ENCODE measurements at regions not wholly inside any gene's neighbourhood (a gene's known extent, or its start where the extent isn't known, plus 50 kb on each side); places are given as distances from the start of the nearest gene placed in this dataset.
"Not testable (repeated sequence)": the region's sequence is repeated elsewhere in the genome, so short reads cannot be mapped to it uniquely, and the experiment has no call there.

GRCh38 chr20:54914995-54915394 is 439.6 kb downstream of the DOK5 start:
- no peak for TF ChIP-seq CTCF (IDR thresholded peaks at IDR 0.05)
- DNase-seq (ENCODE audit: low spot score) (no peak), ATAC-seq (ENCODE audit: low FRiP score) (no peak)

DNA sequence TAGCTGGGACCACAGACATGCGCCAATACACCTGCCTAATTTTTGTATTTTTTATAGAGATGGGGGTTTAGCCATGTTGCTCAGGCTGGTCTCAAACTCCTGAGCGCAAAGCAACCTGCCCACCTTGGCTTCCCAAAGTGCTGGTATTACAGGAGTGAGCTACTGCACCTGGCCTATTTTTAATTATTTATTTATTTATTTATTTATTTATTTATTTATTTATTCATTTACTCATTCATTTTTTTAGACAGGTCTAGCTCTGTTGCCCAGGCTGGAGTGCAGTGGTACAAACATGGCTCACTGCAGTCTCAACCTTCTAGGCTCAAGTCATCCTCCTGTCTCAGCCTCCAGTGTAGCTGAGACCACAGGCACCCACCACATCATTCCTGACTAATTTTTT is 434.3 kb downstream of the DOK5 start:
- no peak for ATAC-seq (ENCODE audit: low FRiP score)
- no peak for TF ChIP-seq CTCF (IDR thresholded peaks at IDR 0.05)
- DNase-seq (ENCODE audit: low spot score), result no peak

DNA sequence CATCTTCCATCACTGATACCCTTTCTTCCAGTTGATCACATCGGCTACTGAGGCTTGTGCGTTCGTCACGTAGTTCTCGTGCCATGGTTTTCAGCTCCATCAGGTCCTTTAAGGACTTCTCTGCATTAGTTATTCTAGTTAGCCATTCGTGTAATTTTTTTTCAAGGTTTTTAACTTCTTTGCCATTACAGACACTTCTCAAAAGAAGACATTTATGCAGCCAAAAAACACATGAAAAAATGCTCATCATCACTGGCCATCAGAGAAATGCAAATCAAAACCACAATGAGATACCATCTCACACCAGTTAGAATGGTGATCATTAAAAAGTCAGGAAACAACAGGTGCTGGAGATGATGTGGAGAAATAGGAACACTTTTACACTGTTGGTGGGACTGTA is 430.7 kb downstream of the DOK5 start:
- not testable (repeated sequence) for DNase-seq (ENCODE audit: low spot score); ATAC-seq (ENCODE audit: low FRiP score)

- ATAC-seq (ENCODE audit: low FRiP score), result no peak
- no peak for TF ChIP-seq CTCF (IDR thresholded peaks at IDR 0.05)
- no peak for DNase-seq (ENCODE audit: low spot score)
Measured at GRCh38 chr20:54897787-54898186, 422.4 kb downstream of the DOK5 start.

GRCh38 chr20:54891907-54892306 is 416.5 kb downstream of the DOK5 start:
- TF ChIP-seq CTCF (IDR thresholded peaks at IDR 0.05), result no peak
- DNase-seq (ENCODE audit: low spot score), result no peak
- no peak for ATAC-seq (ENCODE audit: low FRiP score)

GRCh38 chr20:54879393-54879792 is 404.0 kb downstream of the DOK5 start:
- no peak for ATAC-seq (ENCODE audit: low FRiP score)
- TF ChIP-seq CTCF (IDR thresholded peaks at IDR 0.05), result no peak
- no peak for DNase-seq (ENCODE audit: low spot score)

GRCh38 chr20:54875307-54875706 is 399.9 kb downstream of the DOK5 start:
- DNase-seq (ENCODE audit: low spot score) (no peak), ATAC-seq (ENCODE audit: low FRiP score) (no peak)
- TF ChIP-seq CTCF (IDR thresholded peaks at IDR 0.05), result no peak

DNA sequence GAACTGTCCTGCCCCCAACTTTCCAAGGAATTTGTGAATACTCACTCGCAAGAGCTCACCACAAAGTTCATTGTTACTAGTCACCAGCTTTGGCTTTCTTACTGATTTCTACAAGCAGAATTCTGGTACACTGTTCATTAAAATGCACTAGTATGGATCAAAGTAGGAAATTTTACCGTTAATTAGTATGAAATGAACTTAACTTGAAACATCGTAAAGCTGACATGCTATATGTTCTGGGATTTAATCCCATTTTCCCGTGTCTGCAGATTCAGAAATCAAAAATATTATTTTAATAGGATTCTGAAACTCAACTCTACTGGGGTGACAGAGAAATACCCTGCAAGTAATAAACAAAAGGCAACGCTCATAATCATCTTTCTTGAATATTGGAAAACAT is 399.3 kb downstream of the DOK5 start:
- TF ChIP-seq CTCF (IDR thresholded peaks at IDR 0.05), result no peak
- no peak for DNase-seq (ENCODE audit: low spot score)
- ATAC-seq (ENCODE audit: low FRiP score), result no peak

Measured in omental fat pad (tissue), 3 donors.